HG02798 (cell line): ENCODE measurements at regions not wholly inside any gene's neighbourhood (a gene's known extent, or its start where the extent isn't known, plus 50 kb on each side); places are given as distances from the start of the nearest gene placed in this dataset.
A peak's percentile ranks its signal among the peaks of the same experiment; 100 is the strongest.
"Not testable (repeated sequence)": the region's sequence is repeated elsewhere in the genome, so short reads cannot be mapped to it uniquely, and the experiment has no call there.

Experiments used
- ATAC-seq: cut with Tn5 transposase; IDR thresholded peaks from one replicate; pipeline ENCODE4 v1.9.1; 2021; ENCODE audit warnings: mild to moderate bottlenecking; ENCODE audit not compliant: unreplicated experiment, poor library complexity

GRCh38 chr2:131584380-131584779 is 56.7 kb downstream of the CCDC74A start:
- peak; percentile 27 for ATAC-seq

- peak; percentile 55 for ATAC-seq
Measured at GRCh38 chr2:131584940-131585339, 57.3 kb downstream of the CCDC74A start.

- peak; percentile 86 for ATAC-seq
Measured at GRCh38 chr2:131588152-131588873, 60.6 kb downstream of the CCDC74A start.

- not testable (repeated sequence) for ATAC-seq
Measured at GRCh38 chr2:131589126-131589525, 61.4 kb downstream of the CCDC74A start.

- ATAC-seq = no peak
Measured at GRCh38 chr2:131590366-131590765, 62.7 kb downstream of the CCDC74A start.

GRCh38 chr2:131590896-131591295 is 63.2 kb downstream of the CCDC74A start:
- no peak for ATAC-seq

GRCh38 chr2:131596561-131596960 is 68.9 kb downstream of the CCDC74A start:
- ATAC-seq = not testable (repeated sequence)

GRCh38 chr2:131602444-131602843 is 74.8 kb downstream of the CCDC74A start:
- not testable (repeated sequence) for ATAC-seq

GRCh38 chr2:131604652-131605051 is 77.0 kb downstream of the CCDC74A start:
- ATAC-seq = not testable (repeated sequence)

GRCh38 chr2:131606366-131606765 is 78.7 kb downstream of the CCDC74A start:
- ATAC-seq = not testable (repeated sequence)

GRCh38 chr2:131607056-131607455 is 79.4 kb downstream of the CCDC74A start:
- not testable (repeated sequence) for ATAC-seq

GRCh38 chr2:131614539-131614938 is 86.9 kb downstream of the CCDC74A start:
- not testable (repeated sequence) for ATAC-seq

- ATAC-seq = not testable (repeated sequence)
Measured at GRCh38 chr2:131618320-131618719, 90.6 kb downstream of the CCDC74A start.

GRCh38 chr2:131622874-131623273 is 95.2 kb downstream of the CCDC74A start:
- not testable (repeated sequence) for ATAC-seq

- not testable (repeated sequence) for ATAC-seq
Measured at GRCh38 chr2:131626011-131626410, 98.3 kb downstream of the CCDC74A start.

GRCh38 chr2:131626565-131626964 is 98.9 kb downstream of the CCDC74A start:
- not testable (repeated sequence) for ATAC-seq

- not testable (repeated sequence) for ATAC-seq
Measured at GRCh38 chr2:131627777-131628176, 100.1 kb downstream of the CCDC74A start.

- ATAC-seq = not testable (repeated sequence)
Measured at GRCh38 chr2:131631648-131632047, 104.0 kb downstream of the CCDC74A start.

GRCh38 chr2:131633405-131633804 is 105.7 kb downstream of the CCDC74A start:
- ATAC-seq = not testable (repeated sequence)

GRCh38 chr2:131633827-131634695 is 106.4 kb downstream of the CCDC74A start:
- ATAC-seq = not testable (repeated sequence)

GRCh38 chr2:131635611-131636010 is 107.9 kb downstream of the CCDC74A start:
- no peak for ATAC-seq
